Naive thymus-derived CD8-positive, alpha-beta T cell (primary cell): ENCODE measurements at regions not wholly inside any gene's neighbourhood (a gene's known extent, or its start where the extent isn't known, plus 50 kb on each side); places are given as distances from the start of the nearest gene placed in this dataset.

Experiments used
- ATAC-seq, 2 donors: fragments of 150-1000 bp; cut with Tn5 transposase in 1 of 2; sonication (Bioruptor Pico), chemical (Tn5 transposase) in 1 of 2; 1 replicate in 1 of 2; 2 replicates in 1 of 2; pipeline ENCODE4 v1.10.0; 2021; ENCODE audit warnings: mild to moderate bottlenecking in 2 of 2, moderate library complexity in 2 of 2
- POLR2A ChIA-PET: fragments of 350-600 bp; sonication (Branson Sonifier 250); formaldehyde crosslinking; loops from one replicate; lab custom pipeline; 2021; ENCODE audit warnings: antibody characterized with exemption; lab: Charles Lee
- DNase-seq, 10 donors: peaks; one replicate each; pipeline versions ENCODE4 v3.0.0 to v3.0.0-alpha.2; 2020 to 2022
- H3K27ac Mint-ChIP-seq, 10 donors: one replicate each; pipeline ENCODE4 v1.8.0; 2020 to 2022; ENCODE audit warnings: mild to moderate bottlenecking in 10 of 10, mixed read lengths in 10 of 10, moderate library complexity in 4 of 10, inconsistent platforms in 1 of 10
- H3K27me3 Mint-ChIP-seq, 5 donors: one replicate each; pipeline ENCODE4 v1.8.0; 2021 to 2022; ENCODE audit warnings: mixed read lengths in 5 of 5
- H3K36me3 Mint-ChIP-seq, 3 donors: one replicate each; pipeline ENCODE4 v1.8.0; 2020 to 2022; ENCODE audit warnings: mixed read lengths in 3 of 3, mild to moderate bottlenecking in 2 of 3, inconsistent platforms in 1 of 3
- H3K4me1 Mint-ChIP-seq, 4 donors: one replicate each; pipeline ENCODE4 v1.8.0; 2021 to 2022; ENCODE audit warnings: mixed read lengths in 4 of 4
- H3K4me3 Mint-ChIP-seq, 10 donors: one replicate each; pipeline ENCODE4 v1.8.0; 2020 to 2022; ENCODE audit warnings: mild to moderate bottlenecking in 10 of 10, mixed read lengths in 10 of 10, moderate library complexity in 6 of 10, inconsistent platforms in 1 of 10
- H3K9me3 Mint-ChIP-seq, 9 donors: one replicate each; pipeline ENCODE4 v1.8.0; 2020 to 2022; ENCODE audit warnings: mixed read lengths in 9 of 9, mild to moderate bottlenecking in 3 of 9, inconsistent platforms in 1 of 9, moderate library complexity in 1 of 9

DNA sequence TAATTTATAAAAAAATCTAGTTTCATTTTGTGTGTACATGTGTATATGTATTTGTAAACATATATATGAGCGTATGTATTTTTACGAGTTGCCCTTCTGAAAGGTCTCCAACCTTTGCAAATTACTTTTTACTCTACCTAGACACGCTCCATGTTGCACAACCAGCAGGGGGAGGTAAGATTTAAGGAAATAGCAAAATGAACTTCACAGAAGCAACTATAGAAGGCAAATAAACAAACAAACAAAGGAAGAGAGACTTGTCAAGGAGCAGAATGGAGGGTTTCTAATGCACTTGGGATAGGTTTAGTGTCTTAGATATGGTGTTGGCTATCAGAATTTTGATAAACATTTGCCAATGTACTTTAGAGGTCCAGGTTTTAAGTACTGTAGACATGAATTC is 820.5 kb upstream of the POU3F3 start:
- no peak for ATAC-seq
- Mint-ChIP-seq H3K4me3 (no peak overlapping the region), H3K4me1 (no peaks in the 10 kb centered on the region), H3K9me3 (peaks cover 0 to 18% (median 5%) of the 10 kb centered on the region in 9 donors), H3K27me3 (peaks cover 0 to 2% (median 0%) of the 10 kb centered on the region in 5 donors), H3K36me3 (no peaks in the 10 kb centered on the region), H3K27ac (no peak overlapping the region)
- POLR2A ChIA-PET = no interaction called here
- no peak for DNase-seq

DNA sequence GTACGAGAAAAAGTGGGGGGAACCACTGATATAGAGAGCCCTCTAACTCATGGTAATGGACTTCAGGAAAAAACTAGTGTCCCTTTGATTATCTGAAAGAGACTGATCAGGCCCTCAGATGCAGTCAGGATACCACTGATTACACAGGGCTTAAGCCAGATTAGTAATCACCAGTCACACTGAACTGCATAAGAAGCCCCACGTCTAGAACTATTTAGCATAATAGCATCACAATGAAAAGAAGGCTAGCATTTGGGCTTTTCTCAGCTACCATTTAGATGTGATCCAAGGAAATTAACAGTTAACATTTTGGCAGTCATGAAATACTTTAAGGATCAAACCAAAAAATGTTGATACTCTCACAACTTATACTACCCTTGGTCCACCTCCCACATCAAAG is 813.1 kb upstream of the POU3F3 start:
- DNase-seq = no peak
- no peaks in the 10 kb centered on the region for H3K4me1 Mint-ChIP-seq
- POLR2A ChIA-PET = no interaction called here

DNA sequence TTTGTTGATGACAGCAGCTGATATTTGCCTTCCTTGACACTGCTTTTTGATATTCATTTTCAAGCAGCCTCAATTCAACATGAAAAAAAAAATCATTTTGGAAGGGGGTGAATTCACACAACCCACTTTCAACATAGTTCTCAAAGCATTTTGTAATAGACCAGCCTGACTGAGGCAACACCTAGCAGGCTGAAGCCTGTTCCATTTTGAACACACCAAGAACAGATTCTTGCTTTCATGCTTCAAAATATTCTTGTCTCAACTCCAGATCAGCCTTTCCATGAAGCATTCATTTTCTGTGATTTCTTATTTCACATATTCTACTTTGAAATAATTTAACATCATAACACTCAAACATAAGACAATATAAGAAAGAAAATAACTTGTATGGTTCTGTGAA is 812.6 kb upstream of the POU3F3 start:
- no peak for ATAC-seq
- Mint-ChIP-seq H3K27ac (no peak overlapping the region), H3K9me3 (peaks cover 0 to 9% (median 3%) of the 10 kb centered on the region in 9 donors), H3K4me1 (no peaks in the 10 kb centered on the region), H3K27me3 (no peaks in the 10 kb centered on the region), H3K4me3 (no peak overlapping the region), H3K36me3 (no peaks in the 10 kb centered on the region)
- DNase-seq = no peak
- POLR2A ChIA-PET = no interaction called here

More for the DNA sequence above, 813.1 kb upstream of the POU3F3 start:
- no peak overlapping the region for H3K27ac Mint-ChIP-seq
- H3K27me3 Mint-ChIP-seq = peaks cover 0 to 2% (median 0%) of the 10 kb centered on the region in 5 donors
- H3K9me3 Mint-ChIP-seq = peaks cover 0 to 10% (median 2%) of the 10 kb centered on the region in 9 donors
- no peaks in the 10 kb centered on the region for H3K36me3 Mint-ChIP-seq
- ATAC-seq = no peak
- no peak overlapping the region for H3K4me3 Mint-ChIP-seq

DNA sequence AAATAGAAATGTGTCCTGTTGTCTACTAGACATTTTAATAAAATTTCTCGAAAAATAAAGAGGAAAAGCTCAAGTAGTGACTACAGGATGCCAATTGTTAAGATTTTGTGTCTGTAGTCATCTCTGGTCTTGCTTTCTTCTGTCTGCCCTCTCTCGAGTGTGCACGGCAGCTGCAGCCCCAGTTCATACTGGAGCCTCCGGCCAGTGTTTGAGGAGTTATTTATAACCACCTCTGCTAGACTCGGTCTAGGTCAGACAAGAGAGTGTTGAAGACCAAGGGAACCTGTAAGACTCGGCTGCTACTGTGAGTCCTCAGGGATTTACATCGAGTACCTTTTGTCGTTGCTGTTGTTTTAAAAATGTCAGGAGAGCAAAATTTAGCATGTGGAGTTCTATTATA is 810.1 kb upstream of the POU3F3 start:
- POLR2A ChIA-PET = no interaction called here
- Mint-ChIP-seq H3K36me3 (no peaks in the 10 kb centered on the region), H3K4me1 (no peaks in the 10 kb centered on the region), H3K27me3 (no peaks in the 10 kb centered on the region), H3K9me3 (peaks cover 0 to 13% (median 0%) of the 10 kb centered on the region in 9 donors), H3K4me3 (no peak overlapping the region), H3K27ac (no peak overlapping the region)
- ATAC-seq = no peak
- DNase-seq = no peak

DNA sequence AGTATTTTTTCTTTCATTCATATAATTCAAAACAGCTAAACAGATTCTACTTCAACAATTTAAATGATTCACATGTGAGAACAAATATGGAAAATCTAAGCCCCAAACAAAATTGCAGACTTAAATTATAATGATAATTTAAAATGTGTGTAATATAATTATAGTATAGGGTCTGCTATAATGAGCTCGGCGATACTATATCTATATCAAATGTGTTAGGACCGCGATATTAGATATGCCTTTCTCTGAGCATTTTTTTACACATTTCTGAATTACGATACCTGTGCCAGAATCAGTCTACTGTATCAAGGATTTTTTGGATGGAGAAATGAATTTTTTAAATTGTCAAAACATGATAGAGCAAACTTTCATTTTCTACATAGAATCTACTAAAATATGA is 808.8 kb upstream of the POU3F3 start:
- H3K9me3 Mint-ChIP-seq = peaks cover 0 to 13% (median 0%) of the 10 kb centered on the region in 9 donors
- POLR2A ChIA-PET = no interaction called here
- no peaks in the 10 kb centered on the region for H3K27me3 Mint-ChIP-seq
- no peak overlapping the region for H3K4me3 Mint-ChIP-seq
- no peaks in the 10 kb centered on the region for H3K36me3 Mint-ChIP-seq
- no peak overlapping the region for H3K27ac Mint-ChIP-seq
- H3K4me1 Mint-ChIP-seq = no peaks in the 10 kb centered on the region
- DNase-seq (no peak), ATAC-seq (no peak)

DNA sequence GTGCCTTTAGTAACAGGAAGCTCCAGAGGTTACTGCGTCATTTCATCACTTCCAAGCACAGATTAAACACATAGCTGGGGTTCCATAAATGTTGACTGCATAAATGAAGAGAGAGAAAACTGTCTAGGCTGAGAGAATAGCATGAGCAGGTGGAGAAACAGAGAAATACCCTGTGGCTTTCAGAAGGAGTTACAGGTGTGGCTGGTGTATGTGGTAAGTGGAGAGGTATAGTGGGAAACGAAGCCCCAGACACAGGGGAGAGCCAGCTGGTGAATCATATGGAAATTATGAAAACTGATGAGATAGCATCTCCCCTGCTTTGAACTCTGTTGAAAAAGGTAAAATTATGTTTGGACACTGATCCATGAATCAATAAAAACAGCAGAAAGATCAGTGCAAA is 807.4 kb upstream of the POU3F3 start:
- Mint-ChIP-seq H3K9me3 (peaks cover 0 to 14% (median 0%) of the 10 kb centered on the region in 9 donors), H3K4me1 (no peaks in the 10 kb centered on the region), H3K27ac (no peak overlapping the region), H3K27me3 (no peaks in the 10 kb centered on the region), H3K4me3 (no peak overlapping the region), H3K36me3 (no peaks in the 10 kb centered on the region)
- no peak for ATAC-seq
- no peak for DNase-seq
- POLR2A ChIA-PET = no interaction called here

DNA sequence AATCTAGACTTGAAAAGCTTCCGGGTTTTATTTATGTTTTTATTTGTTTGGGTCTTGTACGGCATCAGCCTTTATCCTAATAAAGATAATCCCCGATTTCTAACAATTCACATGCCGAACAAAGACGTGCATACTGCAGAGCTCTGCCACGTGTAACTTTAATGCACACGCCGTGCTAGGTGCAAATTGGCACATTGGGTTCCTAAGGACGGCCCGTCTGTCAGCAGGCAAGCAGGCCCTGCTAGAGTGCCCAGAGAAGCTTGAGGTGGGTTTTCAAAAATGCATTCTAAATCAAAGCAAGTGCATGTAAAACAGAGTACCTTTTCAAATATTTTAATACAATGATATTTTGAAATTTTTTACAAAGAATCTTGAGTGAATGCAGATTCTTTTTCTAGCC is 806.4 kb upstream of the POU3F3 start:
- Mint-ChIP-seq H3K36me3 (no peaks in the 10 kb centered on the region), H3K4me3 (no peak overlapping the region), H3K27me3 (peaks cover 0 to under 1% (median 0%) of the 10 kb centered on the region in 5 donors), H3K27ac (no peak overlapping the region), H3K9me3 (peaks cover 0 to 25% (median 0%) of the 10 kb centered on the region in 9 donors), H3K4me1 (no peaks in the 10 kb centered on the region)
- DNase-seq (no peak), ATAC-seq (no peak)
- POLR2A ChIA-PET = no interaction called here

DNA sequence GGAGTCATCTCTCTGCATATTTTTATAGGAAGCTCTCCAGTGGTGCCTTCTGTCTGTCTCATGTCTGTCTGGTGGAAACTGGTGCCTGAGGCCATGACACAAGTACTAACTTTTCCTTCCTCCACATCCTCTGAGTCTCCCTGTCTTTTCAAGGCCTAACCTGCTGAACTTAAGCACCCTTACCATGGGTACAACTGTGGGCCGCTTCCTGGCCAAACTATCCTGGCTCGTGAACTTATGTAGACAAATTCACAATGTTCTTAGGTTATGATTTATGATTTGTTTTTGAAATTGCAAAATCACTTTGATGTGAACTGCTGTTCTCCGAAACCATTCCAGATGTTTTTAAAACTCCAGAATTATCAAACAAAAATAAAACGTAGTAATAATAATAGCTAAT is 804.5 kb upstream of the POU3F3 start:
- POLR2A ChIA-PET = no interaction called here
- H3K9me3 Mint-ChIP-seq = peaks cover 0 to 26% (median 0%) of the 10 kb centered on the region in 9 donors
- peaks cover 0 to 2% (median 0%) of the 10 kb centered on the region in 5 donors for H3K27me3 Mint-ChIP-seq
- no peak overlapping the region for H3K4me3 Mint-ChIP-seq
- DNase-seq (no peak), ATAC-seq (no peak)
- no peaks in the 10 kb centered on the region for H3K36me3 Mint-ChIP-seq
- no peak overlapping the region for H3K27ac Mint-ChIP-seq
- H3K4me1 Mint-ChIP-seq = no peaks in the 10 kb centered on the region

DNA sequence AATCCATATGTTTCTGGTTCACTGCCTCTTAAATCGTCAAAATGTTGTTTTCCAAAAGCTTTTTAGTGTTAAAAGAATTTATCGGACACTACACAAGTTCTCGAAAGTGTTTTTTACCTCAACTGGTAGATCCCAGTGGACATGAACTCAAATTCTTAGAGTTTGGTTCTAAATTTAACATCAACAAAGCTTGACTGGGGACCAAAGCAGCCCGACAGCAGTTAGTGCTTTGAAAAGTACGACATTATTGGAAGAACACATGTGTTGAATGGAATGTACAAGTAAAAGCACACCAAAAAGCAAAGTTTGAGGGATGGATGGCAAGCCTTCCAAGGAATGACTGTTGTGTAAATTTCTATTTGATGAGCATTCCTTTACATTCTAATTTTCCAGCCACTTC is 803.9 kb upstream of the POU3F3 start:
- H3K36me3 Mint-ChIP-seq = no peaks in the 10 kb centered on the region
- no peak overlapping the region for H3K27ac Mint-ChIP-seq
- peaks cover 0 to 26% (median 0%) of the 10 kb centered on the region in 9 donors for H3K9me3 Mint-ChIP-seq
- no peak overlapping the region for H3K4me3 Mint-ChIP-seq
- POLR2A ChIA-PET = no interaction called here
- no peak for ATAC-seq
- DNase-seq = no peak
- H3K27me3 Mint-ChIP-seq = peaks cover 0 to 2% (median 0%) of the 10 kb centered on the region in 5 donors
- H3K4me1 Mint-ChIP-seq = no peaks in the 10 kb centered on the region

DNA sequence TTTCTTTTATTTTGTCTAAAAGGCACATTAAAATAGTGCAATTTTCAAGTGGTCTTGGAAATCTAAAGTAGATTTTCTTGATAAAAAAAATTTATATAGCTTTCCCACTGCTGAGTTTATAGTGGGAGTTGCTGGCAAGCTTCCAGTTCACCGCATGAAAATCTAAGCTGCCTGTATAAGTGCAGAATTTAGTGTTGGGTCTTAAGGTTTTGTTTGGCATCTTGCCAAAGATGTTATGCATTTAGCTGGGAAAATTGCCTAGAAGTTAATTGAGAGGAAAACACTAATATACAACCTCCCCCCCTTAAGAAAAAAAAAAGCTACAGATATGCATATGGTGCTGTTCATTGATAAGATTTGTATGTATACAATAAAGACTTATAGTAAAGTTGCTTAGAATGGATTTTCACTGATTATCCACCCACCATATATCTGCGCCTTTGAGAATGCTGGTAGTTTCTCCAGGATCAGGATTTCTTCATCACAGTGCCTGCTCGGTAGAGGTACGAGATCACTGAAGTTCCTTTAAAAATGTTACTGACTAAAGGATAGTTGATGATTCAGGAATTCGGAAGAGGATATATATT is 803.2 kb upstream of the POU3F3 start:
- Mint-ChIP-seq H3K27me3 (peaks cover 0 to 2% (median 0%) of the 10 kb centered on the region in 5 donors), H3K36me3 (no peaks in the 10 kb centered on the region), H3K4me3 (no peak overlapping the region), H3K4me1 (no peaks in the 10 kb centered on the region), H3K27ac (no peak overlapping the region), H3K9me3 (peaks cover 0 to 24% (median 0%) of the 10 kb centered on the region in 9 donors)
- POLR2A ChIA-PET = no interaction called here
- ATAC-seq = no peak
- no peak for DNase-seq

DNA sequence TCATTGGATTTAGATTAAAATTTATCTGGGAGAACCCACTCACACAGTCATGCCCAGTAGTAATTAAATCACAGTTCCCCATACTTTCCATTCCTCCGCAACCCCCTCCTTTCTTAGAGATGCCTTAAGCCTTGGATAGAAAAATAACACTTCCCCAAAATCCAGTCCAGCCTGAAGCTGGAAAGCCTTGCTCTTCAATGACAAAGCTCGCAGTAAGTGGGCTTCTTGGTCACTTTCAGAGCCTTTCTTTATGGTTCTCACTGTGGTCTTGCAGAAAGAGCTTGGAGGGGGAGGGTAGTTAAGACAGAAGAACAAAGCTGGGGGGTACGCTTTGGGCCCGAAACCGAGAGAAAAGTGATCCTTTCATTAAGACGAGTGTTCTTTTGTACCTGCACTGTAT is 802.1 kb upstream of the POU3F3 start:
- POLR2A ChIA-PET = no interaction called here
- Mint-ChIP-seq H3K4me3 (no peak overlapping the region), H3K27me3 (peaks cover 0 to 2% (median 0%) of the 10 kb centered on the region in 5 donors), H3K4me1 (no peaks in the 10 kb centered on the region), H3K9me3 (peaks cover 0 to 14% (median 2%) of the 10 kb centered on the region in 9 donors), H3K36me3 (no peaks in the 10 kb centered on the region), H3K27ac (no peak overlapping the region)
- no peak for ATAC-seq
- DNase-seq = no peak

DNA sequence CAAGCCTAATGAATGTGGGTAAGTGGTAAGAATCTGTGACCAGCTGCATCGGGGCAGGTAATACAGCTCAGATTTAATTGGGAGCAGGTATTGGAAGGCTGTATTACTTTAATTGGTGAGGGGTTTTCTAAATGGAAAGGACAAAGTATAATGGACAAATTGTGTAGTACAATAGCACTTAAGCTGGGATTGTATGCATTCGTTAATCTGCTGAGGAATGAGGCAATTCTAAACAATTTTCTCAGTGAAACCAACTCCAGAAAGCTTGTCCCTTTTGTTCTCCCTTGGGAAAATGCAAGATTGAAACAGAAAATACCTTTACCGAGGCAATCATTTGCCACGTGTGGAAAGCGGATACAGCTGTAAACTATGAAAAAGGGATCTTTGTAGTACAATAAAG is 801.6 kb upstream of the POU3F3 start:
- Mint-ChIP-seq H3K36me3 (no peaks in the 10 kb centered on the region), H3K4me3 (no peak overlapping the region), H3K4me1 (no peaks in the 10 kb centered on the region), H3K27ac (no peak overlapping the region), H3K27me3 (peaks cover 0 to 2% (median 0%) of the 10 kb centered on the region in 5 donors), H3K9me3 (peaks cover 0 to 14% (median 2%) of the 10 kb centered on the region in 9 donors)
- POLR2A ChIA-PET = no interaction called here
- DNase-seq = no peak
- ATAC-seq = no peak

DNA sequence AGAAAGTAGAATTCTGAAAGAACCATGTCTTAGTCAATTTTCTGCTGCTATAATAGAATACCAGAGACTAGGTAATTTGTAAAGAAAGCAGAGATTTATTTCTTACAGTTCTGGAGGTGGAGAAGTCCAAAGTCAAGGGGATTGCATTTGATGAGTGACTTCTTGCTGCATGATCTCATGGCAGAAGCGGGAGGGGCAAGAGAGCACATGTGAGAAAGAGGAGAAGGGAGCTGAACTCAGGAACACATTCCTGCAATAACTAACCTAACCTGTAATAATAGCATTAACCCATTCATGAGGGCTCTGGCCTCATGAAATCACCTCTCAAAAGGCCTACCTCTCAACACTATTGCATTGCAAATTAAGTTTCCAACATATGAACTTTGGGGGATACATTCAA is 797.5 kb upstream of the POU3F3 start:
- Mint-ChIP-seq H3K9me3 (peaks cover 0 to 12% (median 4%) of the 10 kb centered on the region in 9 donors), H3K27me3 (peaks cover 0 to 2% (median 0%) of the 10 kb centered on the region in 5 donors), H3K4me1 (no peaks in the 10 kb centered on the region), H3K36me3 (no peaks in the 10 kb centered on the region), H3K27ac (no peak overlapping the region), H3K4me3 (no peak overlapping the region)
- DNase-seq = no peak
- ATAC-seq = no peak
- POLR2A ChIA-PET = no interaction called here

DNA sequence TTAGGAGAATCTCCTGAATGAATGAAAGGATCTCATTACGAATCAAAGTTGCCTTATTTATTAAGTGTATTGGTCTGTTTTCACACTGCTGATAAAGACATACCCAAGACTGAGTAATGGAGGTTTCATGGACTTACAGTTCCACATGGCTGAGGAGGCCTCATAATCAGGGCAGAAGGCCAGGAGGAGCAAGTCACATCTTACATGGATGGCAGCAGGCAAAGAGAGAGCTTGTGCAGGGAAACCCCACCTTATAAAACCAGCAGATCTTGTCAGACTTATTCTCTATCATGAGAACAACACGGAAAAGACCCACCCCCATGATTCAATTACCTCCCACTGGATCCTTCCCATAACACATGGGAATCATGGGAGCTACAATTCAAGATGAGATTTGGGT is 785.2 kb upstream of the POU3F3 start:
- H3K4me3 Mint-ChIP-seq = no peak overlapping the region
- no peaks in the 10 kb centered on the region for H3K4me1 Mint-ChIP-seq
- no peak for ATAC-seq
- H3K9me3 Mint-ChIP-seq = peaks cover 0 to 23% (median 3%) of the 10 kb centered on the region in 9 donors
- H3K27me3 Mint-ChIP-seq = no peaks in the 10 kb centered on the region
- no peak for DNase-seq
- H3K36me3 Mint-ChIP-seq = peaks cover 0 to 4% (median 0%) of the 10 kb centered on the region in 3 donors
- POLR2A ChIA-PET = no interaction called here
- no peak overlapping the region for H3K27ac Mint-ChIP-seq
